Body of pancreas (tissue), 4 donors: ENCODE measurements at regions not wholly inside any gene's neighbourhood (a gene's known extent, or its start where the extent isn't known, plus 50 kb on each side); places are given as distances from the start of the nearest gene placed in this dataset.

Experiments
- CTCF ChIP-seq, 7 experiments: fragments of 450-650 bp in 4 of 7; fragments of 200-600 bp in 3 of 7; sonication (generic) in 3 of 7; IDR thresholded peaks; one replicate each; pipeline ENCODE4 v1.5.1; 2016 to 2019; ENCODE audit warnings: antibody characterized with exemption in 7 of 7
- POLR2A ChIP-seq, 3 donors: fragments of 450-650 bp; IDR thresholded peaks; one replicate each; pipeline ENCODE4 v1.6.1; 2016; ENCODE audit warnings: antibody characterized with exemption in 3 of 3, mild to moderate bottlenecking in 2 of 3

- TF ChIP-seq CTCF (IDR thresholded peaks at IDR 0.05) (no peak), POLR2A (IDR thresholded peaks at IDR 0.05) (no peak)
Observed at GRCh38 chr11:31943056-31943780, 132.1 kb upstream of the PAX6 start.
